ENCODE measurements at regions not wholly inside any gene's neighbourhood (a gene's known extent, or its start where the extent isn't known, plus 50 kb on each side); places are given as distances from the start of the nearest gene placed in this dataset.
A peak's percentile ranks its signal among the peaks of the same experiment; 100 is the strongest.

- no peaks in the 10 kb centered on the region for H3K9me3 Mint-ChIP-seq
- H3K9me3 ChIP-seq (ENCODE audit: control insufficient read depth in 1 of 2, insufficient read depth in 1 of 2, low read length in 2 of 2), result no peaks in the 10 kb centered on the region
- no peak overlapping the region for H3K4me3 ChIP-seq (ENCODE audit: low read length)
- H3K4me1 ChIP-seq (ENCODE audit: insufficient read depth, low read length), result peaks cover 24% of the 10 kb centered on the region
- ChIA-PET POLR2A (interaction anchor here (1.0 to 4.5 kb wide), 6 partner anchors 12 to 186 kb away, joined by 3 to 30 read pairs (median 4); no protein-coding TSS in a partner anchor), CTCF (interaction anchor here (1.2 to 6.3 kb wide), 3 partner anchors 12 to 97 kb away, joined by 3 to 91 read pairs (median 3); partner anchors contain the start of gene JAK1)
- peaks cover 67% of the 10 kb centered on the region for H3K4me1 Mint-ChIP-seq (ENCODE audit: low read depth)
- peak overlapping the region; percentile 62 for H3K4me3 Mint-ChIP-seq
- DNase-seq, result peak in 3 of 14 experiments; percentile 27 to 45 (median 45)
- no peaks in the 10 kb centered on the region for H3K27me3 Mint-ChIP-seq
- peaks cover 8% of the 10 kb centered on the region for H3K36me3 ChIP-seq (ENCODE audit: insufficient read depth, low read length)
- no peak for ATAC-seq (ENCODE audit: poor library complexity)
- intact Hi-C loops (cut with DNase I, micrococcal nuclease), result loop anchor here (2.0 to 10.0 kb wide), 5 partner anchors 96 to 1468 kb away; partner anchors contain the start of genes JAK1 (in 1 of the 2) and PGM1 (in 1 of the 2)
- peak overlapping the region; percentile 40 for H3K27ac Mint-ChIP-seq
- peaks cover 33% of the 10 kb centered on the region for H3K36me3 Mint-ChIP-seq (ENCODE audit: low read depth)
- TF ChIP-seq CTCF (IDR thresholded peaks at IDR 0.05), result peak; percentile 57
- no peaks in the 10 kb centered on the region for H3K27me3 ChIP-seq (ENCODE audit: control insufficient read depth in 1 of 2, insufficient read depth in 2 of 2, low read length in 2 of 2)
- no peak overlapping the region for H3K27ac ChIP-seq (ENCODE audit: low read depth in 1 of 2, low read length in 2 of 2)
Measured at GRCh38 chr1:65063025-65063424, 85.0 kb upstream of the AK4 start.

- intact Hi-C loops (cut with DNase I, micrococcal nuclease), result loop anchor here (5.0 to 10.0 kb wide), 8 partner anchors 63 to 1470 kb away; partner anchors contain the start of genes JAK1 (in 1 of the 2), LEPR (in 1 of the 2), LEPROT (in 1 of the 2) and PGM1 (in 1 of the 2)
- peaks cover 29% of the 10 kb centered on the region for H3K36me3 Mint-ChIP-seq (ENCODE audit: low read depth)
- peak overlapping the region; percentile 39 to 88 for H3K27ac ChIP-seq (ENCODE audit: low read depth in 1 of 2, low read length in 2 of 2)
- TF ChIP-seq CTCF (IDR thresholded peaks at IDR 0.05), result no peak
- POLR2A ChIA-PET, result interaction anchor here (0.8 to 4.5 kb wide), 14 partner anchors 8 to 355 kb away, joined by 3 to 48 read pairs (median 5); partner anchors contain the start of genes JAK1, LEPR and LEPROT
- peak overlapping the region; percentile 98 for H3K4me3 Mint-ChIP-seq
- peaks cover 34% of the 10 kb centered on the region for H3K4me1 ChIP-seq (ENCODE audit: insufficient read depth, low read length)
- no peak for ATAC-seq (ENCODE audit: poor library complexity)
- H3K27ac Mint-ChIP-seq, result peak overlapping the region; percentile 85
- H3K4me3 ChIP-seq (ENCODE audit: low read length), result peak overlapping the region; percentile 68
- peaks cover 72% of the 10 kb centered on the region for H3K4me1 Mint-ChIP-seq (ENCODE audit: low read depth)
- no peaks in the 10 kb centered on the region for H3K27me3 Mint-ChIP-seq
- no peaks in the 10 kb centered on the region for H3K36me3 ChIP-seq (ENCODE audit: insufficient read depth, low read length)
- DNase-seq, result no peak
- H3K9me3 ChIP-seq (ENCODE audit: control insufficient read depth in 1 of 2, insufficient read depth in 1 of 2, low read length in 2 of 2), result no peaks in the 10 kb centered on the region
- H3K9me3 Mint-ChIP-seq, result no peaks in the 10 kb centered on the region
- CTCF ChIA-PET, result interaction anchor here (1.5 to 6.3 kb wide), 3 partner anchors 10 to 623 kb away, joined by 3 to 91 read pairs (median 6); no protein-coding TSS in a partner anchor
- H3K27me3 ChIP-seq (ENCODE audit: control insufficient read depth in 1 of 2, insufficient read depth in 2 of 2, low read length in 2 of 2), result no peaks in the 10 kb centered on the region
Measured at GRCh38 chr1:65064981-65065380, 83.0 kb upstream of the AK4 start.

GRCh38 chr1:65065524-65066418 is 82.2 kb upstream of the AK4 start:
- Mint-ChIP-seq H3K36me3 (ENCODE audit: low read depth) (peaks cover 26% of the 10 kb centered on the region), H3K9me3 (no peaks in the 10 kb centered on the region), H3K4me1 (ENCODE audit: low read depth) (peaks cover 74% of the 10 kb centered on the region), H3K27ac (peak overlapping the region; percentile 85), H3K27me3 (no peaks in the 10 kb centered on the region), H3K4me3 (peak overlapping the region; percentile 98)
- Histone ChIP-seq H3K27ac (ENCODE audit: low read depth in 1 of 2, low read length in 2 of 2) (peak overlapping the region; percentile 73 to 88), H3K4me3 (ENCODE audit: low read length) (peak overlapping the region; percentile 68), H3K9me3 (ENCODE audit: control insufficient read depth in 1 of 2, insufficient read depth in 1 of 2, low read length in 2 of 2) (no peaks in the 10 kb centered on the region), H3K4me1 (ENCODE audit: insufficient read depth, low read length) (peaks cover 34% of the 10 kb centered on the region), H3K36me3 (ENCODE audit: insufficient read depth, low read length) (no peaks in the 10 kb centered on the region), H3K27me3 (ENCODE audit: control insufficient read depth in 1 of 2, insufficient read depth in 2 of 2, low read length in 2 of 2) (no peaks in the 10 kb centered on the region)
- POLR2A ChIA-PET, result interaction anchor here (0.6 to 4.5 kb wide), 15 partner anchors 9 to 354 kb away, joined by 3 to 48 read pairs (median 5); partner anchors contain the start of genes JAK1, LEPR and LEPROT
- ATAC-seq (ENCODE audit: poor library complexity) (no peak), DNase-seq (peak in 2 of 14 experiments; percentile 31 to 39)
- TF ChIP-seq CTCF (IDR thresholded peaks at IDR 0.05), result no peak
- CTCF ChIA-PET, result interaction anchor here (1.9 to 6.3 kb wide), 2 partner anchors 9 to 622 kb away, joined by 6 to 91 read pairs; no protein-coding TSS in a partner anchor
- intact Hi-C loops (cut with DNase I, micrococcal nuclease), result loop anchor here (2.0 to 10.0 kb wide), 7 partner anchors 63 to 1471 kb away; partner anchors contain the start of genes JAK1 (in 1 of the 2), LEPR (in 1 of the 2), LEPROT (in 1 of the 2) and PGM1 (in 1 of the 2)

Data from CD4-positive, alpha-beta T cell (primary cell).